Esophagus squamous epithelium (tissue), 4 donors: ENCODE measurements at regions not wholly inside any gene's neighbourhood (a gene's known extent, or its start where the extent isn't known, plus 50 kb on each side); places are given as distances from the start of the nearest gene placed in this dataset.

ENCODE experiments used
- CTCF ChIP-seq, 6 experiments: fragments of 450-650 bp in 4 of 6; fragments of 200-600 bp in 2 of 6; sonication (generic) in 2 of 6; IDR thresholded peaks; one replicate each; pipeline ENCODE4 v1.5.1; 2016 to 2019; ENCODE audit warnings: antibody characterized with exemption in 6 of 6, mild to moderate bottlenecking in 4 of 6, moderate library complexity in 4 of 6
- POLR2A ChIP-seq, 4 donors: fragments of 450-650 bp; IDR thresholded peaks; one replicate each; pipeline ENCODE4 v1.6.1; 2017; ENCODE audit warnings: antibody characterized with exemption in 4 of 4, mild to moderate bottlenecking in 4 of 4, moderate library complexity in 3 of 4

- TF ChIP-seq CTCF (IDR thresholded peaks at IDR 0.05) (no peak), POLR2A (IDR thresholded peaks at IDR 0.05) (no peak)
Observed at GRCh38 chr4:32625687-32626337, 1905.6 kb downstream of the PCDH7 start.
